ENCODE measurements at regions not wholly inside any gene's neighbourhood (a gene's known extent, or its start where the extent isn't known, plus 50 kb on each side); places are given as distances from the start of the nearest gene placed in this dataset.

- WGBS, 2 experiments (ENCODE audit: low coverage in 1 of 2, low lambda C conversion rate in 2 of 2, missing lambda C conversion rate in 2 of 2) = 51 to 61% methylated on average over 9 of the region's 9 CpGs
- Histone ChIP-seq H3K27ac (no peak overlapping the region), H3K9me3 (ENCODE audit: low read depth) (no peaks in the 10 kb centered on the region)
Measured at GRCh38 chr18:78734614-78734945, 245.0 kb upstream of the SALL3 start.

GRCh38 chr18:78735131-78736014 lies 244.2 kb upstream of the SALL3 start:
- H4K20me1 ChIP-seq (ENCODE audit: insufficient read depth) = no peaks in the 10 kb centered on the region
- H3F3A ChIP-seq (ENCODE audit: insufficient read depth) = no peaks in the 10 kb centered on the region
- no peaks in the 10 kb centered on the region for H3K36me3 ChIP-seq (ENCODE audit: low read depth)
- no peaks in the 10 kb centered on the region for H3K9me2 ChIP-seq (ENCODE audit: insufficient read depth)
- no peak overlapping the region for H3K9ac ChIP-seq
- no peak for TF ChIP-seq EZH2phosphoT487 (IDR thresholded peaks at IDR 0.05; ENCODE audit: insufficient read depth, low read depth)
- no peak for TF ChIP-seq EZH2 (IDR thresholded peaks at IDR 0.05; ENCODE audit: insufficient read depth, poor library complexity, severe bottlenecking)
- no peaks in the 10 kb centered on the region for H3K4me1 ChIP-seq (ENCODE audit: insufficient read depth)
- H3K9me3 ChIP-seq (ENCODE audit: low read depth) = no peaks in the 10 kb centered on the region
- no peaks in the 10 kb centered on the region for H3K27me3 ChIP-seq (replicated peaks; ENCODE audit: insufficient read depth)
- no peak overlapping the region for H3K27ac ChIP-seq
- H2AFZ ChIP-seq = no peak overlapping the region
- H3K79me2 ChIP-seq (ENCODE audit: insufficient read depth) = no peaks in the 10 kb centered on the region
- no peak for DNase-seq
- no peak overlapping the region for H3K4me3 ChIP-seq
- in situ Hi-C loops (cut with MboI) = no loop called here
- WGBS, 2 experiments (ENCODE audit: low coverage in 1 of 2, low lambda C conversion rate in 2 of 2, missing lambda C conversion rate in 2 of 2) = 70% methylated on average over 48 of the region's 48 CpGs
- no peak overlapping the region for H3K4me2 ChIP-seq (ENCODE audit: unreplicated experiment)

More at GRCh38 chr18:78734614-78734945, 245.0 kb upstream of the SALL3 start:
- H4K20me1 ChIP-seq (ENCODE audit: insufficient read depth) = no peaks in the 10 kb centered on the region
- no peak overlapping the region for H2AFZ ChIP-seq
- in situ Hi-C loops (cut with MboI) = no loop called here
- TF ChIP-seq EZH2phosphoT487 (IDR thresholded peaks at IDR 0.05; ENCODE audit: insufficient read depth, low read depth) (no peak), EZH2 (IDR thresholded peaks at IDR 0.05; ENCODE audit: insufficient read depth, poor library complexity, severe bottlenecking) (no peak)
- H3K9me2 ChIP-seq (ENCODE audit: insufficient read depth) = no peaks in the 10 kb centered on the region
- DNase-seq = no peak
- H3K4me3 ChIP-seq = no peak overlapping the region
- no peaks in the 10 kb centered on the region for H3F3A ChIP-seq (ENCODE audit: insufficient read depth)
- no peak overlapping the region for H3K9ac ChIP-seq
- no peaks in the 10 kb centered on the region for H3K27me3 ChIP-seq (replicated peaks; ENCODE audit: insufficient read depth)
- no peak overlapping the region for H3K4me2 ChIP-seq (ENCODE audit: unreplicated experiment)
- no peaks in the 10 kb centered on the region for H3K79me2 ChIP-seq (ENCODE audit: insufficient read depth)
- H3K4me1 ChIP-seq (ENCODE audit: insufficient read depth) = no peaks in the 10 kb centered on the region
- H3K36me3 ChIP-seq (ENCODE audit: low read depth) = no peaks in the 10 kb centered on the region

GRCh38 chr18:78736015-78736690 lies 243.5 kb upstream of the SALL3 start:
- DNase-seq = no peak
- Histone ChIP-seq H3K79me2 (ENCODE audit: insufficient read depth) (no peaks in the 10 kb centered on the region), H3K36me3 (ENCODE audit: low read depth) (no peaks in the 10 kb centered on the region), H3K9me2 (ENCODE audit: insufficient read depth) (no peaks in the 10 kb centered on the region), H3K9ac (no peak overlapping the region), H3K27me3 (replicated peaks; ENCODE audit: insufficient read depth) (no peaks in the 10 kb centered on the region), H3K4me3 (no peak overlapping the region), H4K20me1 (ENCODE audit: insufficient read depth) (no peaks in the 10 kb centered on the region), H3F3A (ENCODE audit: insufficient read depth) (no peaks in the 10 kb centered on the region), H3K4me1 (ENCODE audit: insufficient read depth) (no peaks in the 10 kb centered on the region), H3K27ac (no peak overlapping the region), H3K4me2 (ENCODE audit: unreplicated experiment) (no peak overlapping the region), H3K9me3 (ENCODE audit: low read depth) (no peaks in the 10 kb centered on the region), H2AFZ (no peak overlapping the region)
- TF ChIP-seq EZH2phosphoT487 (IDR thresholded peaks at IDR 0.05; ENCODE audit: insufficient read depth, low read depth) = no peak
- TF ChIP-seq EZH2 (IDR thresholded peaks at IDR 0.05; ENCODE audit: insufficient read depth, poor library complexity, severe bottlenecking) = no peak
- WGBS, 2 experiments (ENCODE audit: low coverage in 1 of 2, low lambda C conversion rate in 2 of 2, missing lambda C conversion rate in 2 of 2) = 59 to 60% methylated on average over 32 to 33 of the region's 33 CpGs
- in situ Hi-C loops (cut with MboI) = no loop called here

- no peaks in the 10 kb centered on the region for H3K9me2 ChIP-seq (ENCODE audit: insufficient read depth)
- H2AFZ ChIP-seq = no peak overlapping the region
- H3K9ac ChIP-seq = no peak overlapping the region
- H4K20me1 ChIP-seq (ENCODE audit: insufficient read depth) = no peaks in the 10 kb centered on the region
- no peak for DNase-seq
- H3K4me1 ChIP-seq (ENCODE audit: insufficient read depth) = no peaks in the 10 kb centered on the region
- no peaks in the 10 kb centered on the region for H3F3A ChIP-seq (ENCODE audit: insufficient read depth)
- H3K27ac ChIP-seq = no peak overlapping the region
- H3K79me2 ChIP-seq (ENCODE audit: insufficient read depth) = no peaks in the 10 kb centered on the region
- in situ Hi-C loops (cut with MboI) = no loop called here
- H3K36me3 ChIP-seq (ENCODE audit: low read depth) = no peaks in the 10 kb centered on the region
- H3K9me3 ChIP-seq (ENCODE audit: low read depth) = no peaks in the 10 kb centered on the region
- no peaks in the 10 kb centered on the region for H3K27me3 ChIP-seq (replicated peaks; ENCODE audit: insufficient read depth)
- H3K4me2 ChIP-seq (ENCODE audit: unreplicated experiment) = no peak overlapping the region
- 44 to 51% methylated on average over 17 of the region's 17 CpGs for WGBS, 2 experiments (ENCODE audit: low coverage in 1 of 2, low lambda C conversion rate in 2 of 2, missing lambda C conversion rate in 2 of 2)
- TF ChIP-seq EZH2 (IDR thresholded peaks at IDR 0.05; ENCODE audit: insufficient read depth, poor library complexity, severe bottlenecking) (no peak), EZH2phosphoT487 (IDR thresholded peaks at IDR 0.05; ENCODE audit: insufficient read depth, low read depth) (no peak)
- H3K4me3 ChIP-seq = no peak overlapping the region
Measured at GRCh38 chr18:78737006-78737915, 242.4 kb upstream of the SALL3 start.
